GM19023 (cell line): ENCODE measurements at regions not wholly inside any gene's neighbourhood (a gene's known extent, or its start where the extent isn't known, plus 50 kb on each side); places are given as distances from the start of the nearest gene placed in this dataset.
"Not testable (repeated sequence)": the region's sequence is repeated elsewhere in the genome, so short reads cannot be mapped to it uniquely, and the experiment has no call there.

Source experiments
- ATAC-seq: cut with Tn5 transposase; IDR thresholded peaks from one replicate; pipeline ENCODE4 v1.9.1; 2021; ENCODE audit warnings: mild to moderate bottlenecking, moderate library complexity; ENCODE audit not compliant: unreplicated experiment

- not testable (repeated sequence) for ATAC-seq
Observed at GRCh38 chr11:67940440-67940839, 63.5 kb downstream of the UNC93B1 start.

- not testable (repeated sequence) for ATAC-seq
Observed at GRCh38 chr11:67938964-67939363, 64.9 kb downstream of the UNC93B1 start.

GRCh38 chr11:67938371-67938770, 65.5 kb downstream of the UNC93B1 start:
- ATAC-seq, result not testable (repeated sequence)

GRCh38 chr11:67923565-67923964, 80.3 kb downstream of the UNC93B1 start:
- ATAC-seq, result not testable (repeated sequence)

- not testable (repeated sequence) for ATAC-seq
Observed at GRCh38 chr11:67920546-67920945, 83.4 kb downstream of the UNC93B1 start.

- not testable (repeated sequence) for ATAC-seq
Observed at GRCh38 chr11:67912184-67912583, 91.7 kb downstream of the UNC93B1 start.

- ATAC-seq, result not testable (repeated sequence)
Observed at GRCh38 chr11:67911211-67911610, 92.7 kb downstream of the UNC93B1 start.

- ATAC-seq, result not testable (repeated sequence)
Observed at GRCh38 chr11:67910803-67911202, 93.1 kb downstream of the UNC93B1 start.

GRCh38 chr11:67906969-67907368, 96.9 kb downstream of the UNC93B1 start:
- ATAC-seq, result not testable (repeated sequence)

GRCh38 chr11:67899462-67899861, 104.4 kb downstream of the UNC93B1 start:
- not testable (repeated sequence) for ATAC-seq

GRCh38 chr11:67893487-67893886, 110.4 kb downstream of the UNC93B1 start:
- not testable (repeated sequence) for ATAC-seq

GRCh38 chr11:67889646-67890045, 114.3 kb downstream of the UNC93B1 start:
- ATAC-seq, result not testable (repeated sequence)

GRCh38 chr11:67888056-67888455, 115.8 kb downstream of the UNC93B1 start:
- ATAC-seq, result not testable (repeated sequence)

GRCh38 chr11:67886672-67887071, 117.2 kb downstream of the UNC93B1 start:
- ATAC-seq, result not testable (repeated sequence)

- not testable (repeated sequence) for ATAC-seq
Observed at GRCh38 chr11:67886207-67886606, 117.7 kb downstream of the UNC93B1 start.

- ATAC-seq, result not testable (repeated sequence)
Observed at GRCh38 chr11:67885574-67885973, 118.3 kb downstream of the UNC93B1 start.

GRCh38 chr11:67884761-67885558, 118.9 kb downstream of the UNC93B1 start:
- not testable (repeated sequence) for ATAC-seq

- not testable (repeated sequence) for ATAC-seq
Observed at GRCh38 chr11:67884073-67884757, 119.7 kb downstream of the UNC93B1 start.

GRCh38 chr11:67882304-67882703, 121.6 kb downstream of the UNC93B1 start:
- not testable (repeated sequence) for ATAC-seq

- not testable (repeated sequence) for ATAC-seq
Observed at GRCh38 chr11:67881836-67882235, 122.1 kb downstream of the UNC93B1 start.

- not testable (repeated sequence) for ATAC-seq
Observed at GRCh38 chr11:67880594-67881196, 123.2 kb downstream of the UNC93B1 start.
